HCT116 (cell line): ENCODE measurements at regions not wholly inside any gene's neighbourhood (a gene's known extent, or its start where the extent isn't known, plus 50 kb on each side); places are given as distances from the start of the nearest gene placed in this dataset.

Experiments
- ATF3 ChIP-seq: IDR thresholded peaks from 2 replicates; pipeline ENCODE4 v1.6.1; 2012
- CBX3 ChIP-seq: IDR thresholded peaks from 2 replicates; pipeline ENCODE4 v1.6.1; 2012; ENCODE audit warnings: low read depth
- CEBPB ChIP-seq: IDR thresholded peaks from 2 replicates; pipeline ENCODE4 v1.6.1; 2012; ENCODE audit warnings: low read depth
- CTCF ChIP-seq, 3 experiments: fragments of 200-600 bp in 1 of 3; sonication (generic) in 1 of 3; IDR thresholded peaks in 2 of 3; conservative IDR thresholded peaks in 1 of 3; 2 replicates each; pipeline ENCODE4 v1.5.1; 2012 to 2017; ENCODE audit warnings: low read depth in 2 of 3, low read length in 2 of 3, antibody characterized with exemption in 1 of 3, borderline replicate concordance in 1 of 3, control low read depth in 1 of 3, mild to moderate bottlenecking in 1 of 3, mixed read lengths in 1 of 3, mixed run types in 1 of 3, moderate library complexity in 1 of 3; ENCODE audit not compliant: insufficient read depth in 1 of 3
- EZH2 ChIP-seq: fragments of 200-600 bp; sonication (generic); IDR thresholded peaks from 2 replicates; pipeline ENCODE4 v1.6.1; 2017; ENCODE audit warnings: antibody characterized with exemption, mixed run types
- EZH2phosphoT487 ChIP-seq: fragments of 200-600 bp; IDR thresholded peaks from 2 replicates; pipeline ENCODE4 v1.6.1; 2018; ENCODE audit warnings: antibody characterized with exemption, borderline replicate concordance
- FOSL1 ChIP-seq: IDR thresholded peaks from 2 replicates; pipeline ENCODE4 v1.6.1; 2012; ENCODE audit warnings: low read depth
- POLR2A ChIP-seq: IDR thresholded peaks from 2 replicates; pipeline ENCODE4 v1.7.0; 2011; ENCODE audit warnings: borderline replicate concordance; ENCODE audit not compliant: insufficient read depth, insufficient read length; ENCODE audit errors: extremely low read depth
- POLR2AphosphoS5 ChIP-seq: IDR thresholded peaks from 2 replicates; pipeline ENCODE4 v1.6.1; 2011; ENCODE audit warnings: mild to moderate bottlenecking, low read depth, low read length, moderate library complexity
- RAD21 ChIP-seq: IDR thresholded peaks from 2 replicates; pipeline ENCODE4 v1.6.1; 2012; ENCODE audit warnings: low read depth, mild to moderate bottlenecking
- REST ChIP-seq: IDR thresholded peaks from 2 replicates; pipeline ENCODE4 v1.6.1; 2012; ENCODE audit warnings: low read depth
- SP1 ChIP-seq: IDR thresholded peaks from 2 replicates; pipeline ENCODE4 v1.6.1; 2012; ENCODE audit warnings: low read depth
- ZBTB33 ChIP-seq: IDR thresholded peaks from 2 replicates; pipeline ENCODE4 v1.6.1; 2011; ENCODE audit warnings: mild to moderate bottlenecking, low read length, moderate library complexity; ENCODE audit not compliant: insufficient replicate concordance; ENCODE audit errors: extremely low read depth
- ZNF274 ChIP-seq: fragments of 200-500 bp; sonication (Bioruptor generic); IDR thresholded peaks from 2 replicates; pipeline ENCODE4 v1.6.1; 2014; ENCODE audit warnings: mild to moderate bottlenecking, low read depth, low read length, inconsistent platforms

GRCh38 chr12:107308310-107308709 lies 215.0 kb upstream of the CRY1 start:
- TF ChIP-seq POLR2AphosphoS5 (no peak), CTCF (IDR thresholded peaks at IDR 0.05 in 2 of 3, conservative IDR thresholded peaks at IDR 0.05 in 1 of 3; ENCODE audit: borderline replicate concordance in 1 of 3, insufficient read depth in 1 of 3, low read depth in 2 of 3, low read length in 2 of 3) (no peak), ZBTB33 (no peak), POLR2A (no peak), ATF3 (no peak), FOSL1 (no peak), CEBPB (no peak), REST (no peak), EZH2 (no peak), EZH2phosphoT487 (no peak), ZNF274 (no peak), RAD21 (no peak), SP1 (no peak), CBX3 (no peak)
